GM18499 (cell line): ENCODE measurements at regions not wholly inside any gene's neighbourhood (a gene's known extent, or its start where the extent isn't known, plus 50 kb on each side); places are given as distances from the start of the nearest gene placed in this dataset.

Experiments used
- ATAC-seq: cut with Tn5 transposase; IDR thresholded peaks from one replicate; pipeline ENCODE4 v1.9.1; 2021; ENCODE audit warnings: moderate number of reproducible peaks; ENCODE audit not compliant: insufficient read depth, unreplicated experiment

GRCh38 chr2:118479020-118479419 lies 368.4 kb downstream of the EN1 start:
- no peak for ATAC-seq

- no peak for ATAC-seq
These were observed 370.2 kb downstream of the EN1 start for GRCh38 chr2:118477111-118477862.

GRCh38 chr2:118475622-118476205 lies 371.7 kb downstream of the EN1 start:
- no peak for ATAC-seq

DNA sequence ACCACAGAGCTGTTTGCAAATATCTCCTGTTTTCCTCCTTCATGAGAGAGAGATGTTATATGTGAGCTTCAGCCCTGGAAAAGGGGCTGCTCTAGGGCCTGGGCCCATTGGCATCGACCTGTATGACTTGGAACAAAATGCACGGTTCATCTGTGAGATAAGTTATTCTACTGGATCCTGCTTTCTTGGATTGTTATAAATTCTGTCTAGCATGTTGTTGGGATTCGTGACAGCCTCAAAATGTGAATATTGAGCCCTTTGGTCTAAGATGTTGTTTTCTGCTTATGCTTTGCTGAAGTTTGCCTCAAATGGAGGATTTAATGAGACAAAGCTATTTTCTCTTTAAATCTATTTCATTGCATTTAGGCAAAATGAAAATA lies 372.9 kb downstream of the EN1 start:
- ATAC-seq = no peak

DNA sequence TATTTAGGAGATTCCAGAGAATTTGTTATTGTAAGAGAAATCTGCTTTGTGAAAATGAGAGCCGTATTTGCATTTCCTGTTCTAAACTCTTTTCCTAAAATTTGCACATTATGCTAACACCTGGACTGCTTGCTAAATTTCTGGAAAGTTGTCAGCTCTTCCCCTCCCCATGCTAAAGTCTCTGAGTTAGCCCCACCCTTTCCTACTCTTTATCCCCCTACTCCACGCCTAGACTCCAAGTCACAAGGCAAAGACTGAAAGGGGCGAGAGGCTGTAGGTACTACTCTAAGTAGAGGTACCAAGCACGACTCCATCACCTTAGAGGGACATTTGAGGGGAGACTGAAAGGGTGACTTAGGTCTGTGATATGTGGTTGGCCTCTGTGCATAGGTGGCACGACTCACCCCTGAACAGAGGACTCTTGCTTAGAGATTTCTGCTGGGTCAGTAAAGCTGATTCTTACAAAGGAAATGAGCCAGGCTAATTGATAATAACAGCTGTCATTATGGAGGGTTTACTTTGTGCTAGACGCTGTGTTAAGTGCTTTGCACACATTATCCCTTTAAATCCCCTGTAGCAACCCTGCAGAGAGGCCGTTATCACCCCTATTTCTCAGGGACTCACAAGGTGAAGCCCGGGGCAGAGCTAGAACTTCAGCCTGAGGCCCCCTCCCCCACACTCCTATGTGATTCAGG lies 373.5 kb downstream of the EN1 start:
- ATAC-seq = no peak

- no peak for ATAC-seq
These were observed 374.2 kb downstream of the EN1 start for GRCh38 chr2:118473241-118473640.

DNA sequence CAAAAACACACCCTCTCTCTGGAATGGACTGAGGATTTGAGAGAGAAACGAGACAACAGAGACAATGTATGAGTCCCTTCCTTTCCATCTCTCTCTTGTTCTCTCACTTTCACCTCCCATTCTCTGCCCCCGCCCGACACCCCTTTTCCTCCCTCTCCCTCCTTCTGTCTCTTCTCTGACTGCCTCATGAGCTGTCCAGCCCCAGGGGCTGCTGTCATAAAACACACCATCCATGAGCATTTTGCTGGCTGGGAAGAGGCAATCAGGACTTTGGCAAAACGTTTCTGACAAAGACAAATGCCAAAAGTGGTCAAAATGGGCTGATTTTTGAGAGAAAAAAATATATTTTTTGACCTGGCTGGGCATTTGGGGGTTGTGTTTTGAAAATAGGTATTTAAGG lies 377.2 kb downstream of the EN1 start:
- ATAC-seq = no peak

- no peak for ATAC-seq
These were observed 378.3 kb downstream of the EN1 start for GRCh38 chr2:118469103-118469502.

GRCh38 chr2:118464546-118465265 lies 376.4 kb downstream of the INSIG2 start:
- ATAC-seq = no peak

- ATAC-seq = no peak
These were observed 375.8 kb downstream of the INSIG2 start for GRCh38 chr2:118464046-118464445.

DNA sequence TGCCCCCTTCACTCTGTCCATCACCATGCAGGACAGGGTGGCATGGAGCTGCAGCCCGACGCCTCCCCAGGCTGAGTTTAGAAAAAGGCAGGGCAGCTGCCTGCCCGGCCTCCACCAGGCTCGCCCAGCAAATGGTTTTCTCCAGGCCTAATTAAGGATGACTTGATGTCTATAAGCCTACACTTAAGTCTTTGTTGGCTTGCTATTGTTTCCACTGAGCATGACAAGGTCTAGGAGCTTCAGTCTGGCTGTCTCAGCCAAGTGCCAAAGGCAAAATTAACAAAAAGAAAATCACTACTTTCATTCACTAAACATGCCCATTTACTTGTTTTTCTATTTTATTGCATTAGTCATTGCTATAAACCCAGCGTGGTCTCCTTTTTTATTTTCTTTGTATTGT lies 372.2 kb downstream of the INSIG2 start:
- no peak for ATAC-seq

- ATAC-seq = no peak
These were observed 371.2 kb downstream of the INSIG2 start for GRCh38 chr2:118459426-118459825.

- no peak for ATAC-seq
These were observed 369.7 kb downstream of the INSIG2 start for GRCh38 chr2:118457951-118458350.

DNA sequence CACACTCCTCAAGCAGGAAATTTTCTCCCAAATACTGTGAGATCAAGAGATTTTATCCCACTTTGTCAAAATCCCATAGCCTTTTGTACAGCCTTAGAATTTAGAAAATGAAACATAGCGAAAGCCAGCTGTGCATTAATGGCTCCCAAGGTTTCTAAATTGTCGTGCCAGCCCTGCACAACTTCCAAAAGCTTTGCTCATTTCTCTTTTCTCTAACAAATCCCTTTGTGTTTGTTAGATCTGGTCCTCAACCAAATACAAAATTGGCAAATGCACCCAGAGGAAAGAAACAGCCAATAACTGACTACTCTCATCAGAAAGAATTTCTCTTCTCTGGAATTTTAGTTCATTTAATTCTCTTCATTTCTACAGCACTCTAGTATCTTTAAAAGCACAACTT lies 361.1 kb downstream of the INSIG2 start:
- ATAC-seq = no peak

- no peak for ATAC-seq
These were observed 355.3 kb downstream of the INSIG2 start for GRCh38 chr2:118443596-118443995.

GRCh38 chr2:118442996-118443553 lies 354.8 kb downstream of the INSIG2 start:
- no peak for ATAC-seq

DNA sequence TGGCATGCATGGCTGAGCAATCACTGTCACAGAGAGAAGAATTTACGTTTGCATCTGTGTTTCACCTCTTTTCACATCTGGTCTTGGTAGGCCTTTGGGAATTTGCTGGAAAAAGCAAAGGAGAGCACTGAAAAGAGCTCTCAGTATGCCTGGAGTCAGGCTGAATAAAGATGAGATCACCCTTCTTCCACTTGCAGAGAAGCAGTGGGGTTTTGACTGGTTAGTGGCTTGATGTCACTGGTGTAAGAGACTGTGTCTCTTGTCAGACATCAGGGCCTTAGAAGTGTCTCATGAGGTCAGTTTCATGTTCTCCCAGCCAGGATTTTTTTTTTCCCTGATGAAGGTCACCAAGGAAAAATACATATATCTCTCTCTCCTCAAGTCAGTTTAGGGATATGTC lies 353.8 kb downstream of the INSIG2 start:
- ATAC-seq = no peak

DNA sequence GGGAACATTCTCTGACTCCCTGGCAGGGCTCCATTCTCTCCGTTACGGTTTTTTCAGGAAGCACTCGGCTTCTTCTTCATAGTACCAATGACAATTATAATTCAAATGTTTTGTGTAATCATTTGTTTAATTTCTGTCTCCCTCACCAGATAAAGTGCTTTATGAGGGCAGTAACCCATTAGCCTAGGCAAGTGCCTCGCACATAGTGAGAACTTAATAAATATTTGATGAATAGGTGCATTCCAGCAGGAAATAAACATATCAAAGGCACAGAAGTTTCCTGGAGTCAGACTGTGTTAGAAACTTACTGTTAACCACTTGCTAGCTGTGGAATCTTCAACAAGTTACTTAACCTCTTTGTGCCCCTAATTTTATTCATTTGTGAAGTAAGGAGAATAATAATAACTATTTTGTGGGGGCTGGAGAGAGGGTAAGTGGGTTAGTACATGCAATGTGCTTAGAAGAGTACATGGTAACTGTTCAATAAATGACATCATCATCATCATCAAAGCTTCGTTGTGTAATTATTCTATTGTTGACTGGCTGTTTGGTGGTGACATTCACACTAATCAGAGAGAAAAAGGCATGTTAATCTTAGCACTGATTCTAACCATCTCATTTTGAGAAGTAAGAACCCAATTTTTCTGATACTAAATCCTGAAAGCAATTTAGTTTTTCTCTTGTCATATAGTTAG lies 352.3 kb downstream of the INSIG2 start:
- no peak for ATAC-seq

GRCh38 chr2:118437501-118437900 lies 349.2 kb downstream of the INSIG2 start:
- no peak for ATAC-seq

GRCh38 chr2:118431997-118432396 lies 343.7 kb downstream of the INSIG2 start:
- ATAC-seq = no peak
